ENCODE measurements at regions not wholly inside any gene's neighbourhood (a gene's known extent, or its start where the extent isn't known, plus 50 kb on each side); places are given as distances from the start of the nearest gene placed in this dataset.

DNA sequence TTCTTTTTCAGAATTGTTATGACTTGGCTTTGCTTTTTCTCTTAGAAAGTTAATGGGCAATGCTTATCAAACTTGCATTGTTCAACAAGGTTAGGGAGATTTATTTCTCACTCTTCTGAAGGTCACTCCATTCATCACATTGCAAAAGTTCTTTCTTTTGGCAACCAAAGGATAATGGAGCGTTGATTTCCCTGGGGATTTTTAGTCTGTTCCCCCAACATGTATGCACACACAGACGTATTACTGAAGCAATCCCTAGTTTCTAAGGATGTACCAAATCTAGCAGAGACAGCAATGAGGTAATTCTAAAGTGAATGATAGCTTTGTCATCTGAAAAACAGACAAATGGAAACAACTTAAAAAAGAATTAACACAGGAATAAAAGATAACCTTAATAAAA is 349.1 kb downstream of the NYAP2 start:
- TF ChIP-seq, protein P1, sequence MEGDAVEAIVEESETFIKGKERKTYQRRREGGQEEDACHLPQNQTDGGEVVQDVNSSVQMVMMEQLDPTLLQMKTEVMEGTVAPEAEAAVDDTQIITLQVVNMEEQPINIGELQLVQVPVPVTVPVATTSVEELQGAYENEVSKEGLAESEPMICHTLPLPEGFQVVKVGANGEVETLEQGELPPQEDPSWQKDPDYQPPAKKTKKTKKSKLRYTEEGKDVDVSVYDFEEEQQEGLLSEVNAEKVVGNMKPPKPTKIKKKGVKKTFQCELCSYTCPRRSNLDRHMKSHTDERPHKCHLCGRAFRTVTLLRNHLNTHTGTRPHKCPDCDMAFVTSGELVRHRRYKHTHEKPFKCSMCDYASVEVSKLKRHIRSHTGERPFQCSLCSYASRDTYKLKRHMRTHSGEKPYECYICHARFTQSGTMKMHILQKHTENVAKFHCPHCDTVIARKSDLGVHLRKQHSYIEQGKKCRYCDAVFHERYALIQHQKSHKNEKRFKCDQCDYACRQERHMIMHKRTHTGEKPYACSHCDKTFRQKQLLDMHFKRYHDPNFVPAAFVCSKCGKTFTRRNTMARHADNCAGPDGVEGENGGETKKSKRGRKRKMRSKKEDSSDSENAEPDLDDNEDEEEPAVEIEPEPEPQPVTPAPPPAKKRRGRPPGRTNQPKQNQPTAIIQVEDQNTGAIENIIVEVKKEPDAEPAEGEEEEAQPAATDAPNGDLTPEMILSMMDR (IDR thresholded peaks at IDR 0.05; ENCODE audit: insufficient read depth, low read length, poor library complexity, severe bottlenecking) = no peak
- TF ChIP-seq EZH2phosphoT487 (conservative IDR thresholded peaks at IDR 0.05; ENCODE audit: low read length) = no peak
